GM19238 (cell line): ENCODE measurements at regions not wholly inside any gene's neighbourhood (a gene's known extent, or its start where the extent isn't known, plus 50 kb on each side); places are given as distances from the start of the nearest gene placed in this dataset.

Source experiments
- DNase-seq: peaks from one replicate; pipeline ENCODE4 v3.0.0; 2011; ENCODE audit warnings: low spot score; ENCODE audit not compliant: insufficient read length

- no peak for DNase-seq
Measured at GRCh38 chr15:39326306-39326975, 254.4 kb upstream of the THBS1 start.

DNA sequence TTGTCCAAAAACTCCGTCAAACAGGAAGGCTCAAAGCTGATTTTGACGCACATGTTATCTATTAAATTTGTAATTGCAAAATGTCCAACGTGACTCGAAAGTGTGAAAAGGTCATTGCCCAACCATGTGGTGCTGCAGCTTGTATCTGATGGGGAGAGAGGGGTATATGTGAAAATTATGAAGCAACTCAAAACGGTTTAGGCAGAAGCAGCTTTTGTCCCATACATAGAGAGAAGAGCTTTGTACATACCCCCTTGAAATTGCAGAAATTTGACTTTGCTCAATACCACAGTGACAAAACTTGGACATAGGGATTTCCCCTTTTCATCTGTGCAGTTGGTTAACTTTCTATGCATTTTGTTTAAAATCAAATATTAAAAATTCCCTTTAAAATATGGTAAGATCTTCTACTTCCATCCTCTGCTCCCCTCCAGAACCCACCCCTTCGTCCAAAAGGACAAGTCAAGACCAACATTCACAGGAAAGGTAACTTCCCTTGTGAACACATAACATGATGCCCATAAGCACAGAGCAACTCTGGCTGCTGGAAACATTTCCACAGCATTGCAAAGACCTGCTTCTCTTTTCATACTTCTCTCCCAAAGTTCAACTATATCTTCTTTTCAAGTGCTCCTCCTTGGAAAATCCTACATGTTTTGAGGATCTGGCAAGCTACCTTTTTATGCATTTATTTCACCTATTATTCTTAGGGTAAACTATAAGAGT, 253.7 kb upstream of the THBS1 start:
- DNase-seq = no peak

GRCh38 chr15:39330061-39330460, 250.8 kb upstream of the THBS1 start:
- DNase-seq = no peak

DNA sequence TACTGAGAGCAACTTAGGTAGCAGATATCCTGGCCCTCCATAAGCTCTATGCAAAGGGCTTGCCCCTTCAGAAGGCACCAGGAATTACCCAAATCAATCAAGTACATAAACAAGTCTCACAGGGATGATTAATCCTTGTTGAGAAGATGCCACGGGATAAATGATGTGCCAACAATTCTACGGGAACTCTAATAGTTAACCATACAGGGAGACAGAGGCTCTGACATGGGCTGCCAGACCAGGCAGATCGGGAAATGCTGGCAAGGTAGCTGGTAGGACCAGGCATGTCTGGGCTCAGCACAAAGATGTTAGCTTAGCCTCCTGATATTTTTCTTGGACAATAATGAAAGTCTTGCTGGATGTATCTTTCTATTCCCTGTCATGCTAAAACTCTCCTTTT, 249.3 kb upstream of the THBS1 start:
- no peak for DNase-seq

DNA sequence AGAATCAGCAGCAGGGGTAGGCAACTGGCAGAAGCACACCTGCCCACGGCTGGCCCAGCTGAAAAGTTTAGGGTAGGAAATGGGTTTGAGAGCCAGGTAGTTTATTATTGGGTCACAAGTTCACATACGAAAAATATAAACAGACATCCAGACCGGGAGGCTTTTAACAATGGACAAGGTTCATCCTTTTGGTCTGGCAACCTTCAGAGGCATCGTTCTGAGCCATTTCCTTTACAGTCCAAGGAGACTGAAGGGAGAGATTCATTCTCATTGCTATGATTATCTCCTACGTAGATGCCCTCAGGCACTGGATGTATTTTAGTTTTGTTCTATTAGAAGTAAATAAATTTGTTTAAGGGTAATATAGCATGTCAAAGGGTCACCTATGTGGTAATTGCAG, 248.0 kb upstream of the THBS1 start:
- DNase-seq = no peak

DNA sequence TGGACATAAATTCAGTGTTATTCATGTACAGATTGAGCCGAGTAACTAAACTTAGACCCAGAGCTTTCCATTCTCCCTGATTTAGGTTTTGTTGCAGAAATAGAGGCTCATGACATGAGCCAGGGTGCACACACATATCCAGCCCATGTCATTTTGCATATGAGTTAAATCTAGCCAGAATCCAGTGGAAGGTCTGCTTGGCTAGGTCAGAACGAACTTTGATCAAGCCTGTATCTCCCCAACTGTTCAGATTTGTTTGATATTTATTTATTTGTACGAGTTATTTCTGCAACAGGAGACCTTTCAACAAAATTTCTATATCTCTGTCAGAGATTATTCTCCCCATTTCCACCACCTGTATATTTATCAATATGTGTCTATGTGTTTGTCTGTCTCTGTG, 247.5 kb upstream of the THBS1 start:
- DNase-seq = no peak

- DNase-seq = no peak
Measured at GRCh38 chr15:39333896-39334295, 247.0 kb upstream of the THBS1 start.

DNA sequence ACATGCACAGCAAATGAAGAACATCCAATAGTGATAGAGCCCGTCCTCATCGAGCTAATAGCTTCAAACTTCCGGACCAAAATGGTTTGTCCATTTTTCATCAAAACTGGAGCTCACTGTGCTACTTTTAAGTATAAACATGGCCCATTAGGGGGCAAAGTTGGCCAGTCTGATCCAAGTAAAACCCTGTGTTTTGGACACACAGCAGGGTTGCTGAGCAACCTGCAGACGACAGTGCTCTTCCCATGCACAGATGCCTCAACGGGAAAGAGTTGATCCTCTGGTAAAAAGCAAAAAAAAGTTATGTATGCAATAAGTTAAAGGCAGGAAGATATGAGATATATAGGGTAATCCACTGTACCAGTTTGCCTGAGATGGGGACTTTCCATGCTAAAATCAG, 244.0 kb upstream of the THBS1 start:
- no peak for DNase-seq

GRCh38 chr15:39338251-39338650, 242.6 kb upstream of the THBS1 start:
- DNase-seq = no peak

DNA sequence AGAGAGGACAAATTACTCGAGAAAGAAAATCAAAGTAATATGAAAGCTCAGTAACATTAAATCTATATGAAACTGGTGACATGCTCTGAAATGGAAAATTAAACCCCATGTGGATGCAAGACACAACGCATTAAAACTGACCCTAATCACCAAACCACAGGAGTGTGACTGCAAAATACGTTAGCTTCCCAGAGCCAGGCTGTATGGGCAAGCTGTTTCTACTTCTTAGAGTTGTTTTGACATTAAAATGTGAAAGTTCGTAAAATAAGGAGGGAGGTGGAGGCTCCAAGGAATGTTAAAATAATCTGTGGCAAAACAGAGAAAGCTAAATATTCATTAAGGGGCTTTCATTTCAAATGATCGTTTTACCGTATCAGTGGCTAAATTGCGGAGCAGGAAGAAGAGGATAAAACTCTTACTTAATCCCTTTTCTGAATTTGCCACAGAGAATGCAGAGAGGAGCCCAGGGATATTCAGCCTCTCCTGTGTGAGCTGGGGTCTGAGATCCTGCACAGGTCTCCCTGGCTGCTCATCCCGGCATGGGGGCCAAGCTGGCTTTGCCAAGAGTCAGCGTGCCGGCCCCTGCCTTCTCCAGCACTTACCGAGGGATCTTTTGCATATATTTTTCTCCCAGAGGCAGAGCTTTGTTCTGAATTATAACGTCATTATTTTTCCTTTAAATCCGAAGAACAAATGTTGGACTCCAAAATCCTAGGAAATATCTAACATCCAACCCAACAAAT, 239.8 kb upstream of the THBS1 start:
- DNase-seq = no peak

- DNase-seq = no peak
Measured at GRCh38 chr15:39344662-39345141, 236.2 kb upstream of the THBS1 start.

DNA sequence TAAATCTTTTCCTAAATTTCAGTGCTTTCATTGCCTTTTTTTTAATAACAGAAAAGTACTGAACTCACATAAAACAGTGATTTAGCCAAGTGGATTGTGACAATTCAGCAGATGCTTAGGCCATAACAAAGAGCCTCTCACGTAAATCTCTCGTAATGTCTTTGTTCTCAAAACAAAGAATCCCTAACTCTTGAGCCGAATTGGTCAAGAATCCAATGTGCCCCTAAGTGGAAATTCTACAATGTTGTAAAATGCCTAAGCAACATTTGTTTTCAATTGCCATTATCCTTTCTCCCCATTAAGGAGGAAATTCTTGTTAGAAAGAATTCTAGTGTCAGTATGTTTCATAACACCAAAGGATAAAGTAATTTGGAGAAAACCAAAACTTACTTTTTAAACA, 235.7 kb upstream of the THBS1 start:
- DNase-seq = no peak

- DNase-seq = no peak
Measured at GRCh38 chr15:39347453-39347852, 233.4 kb upstream of the THBS1 start.

DNA sequence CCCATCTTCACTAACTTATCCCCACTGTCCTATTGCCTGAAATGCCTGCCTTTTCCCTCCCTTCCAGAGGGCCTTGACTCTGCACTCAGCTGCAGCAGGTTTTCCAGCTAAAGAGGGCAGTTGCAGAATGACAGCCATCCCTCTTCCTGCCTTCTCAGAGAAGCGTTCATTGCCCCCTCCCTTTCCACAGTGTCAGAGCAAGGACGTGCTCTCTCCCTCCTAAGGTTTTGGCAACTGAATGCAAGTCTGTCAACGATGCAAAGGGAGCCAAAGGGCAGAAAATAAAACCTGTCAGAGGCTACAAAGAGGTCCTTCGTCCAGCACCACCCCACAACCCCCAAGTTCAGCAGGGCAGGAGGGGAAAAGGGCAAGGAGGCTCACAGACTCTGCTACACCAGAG, 230.1 kb upstream of the THBS1 start:
- no peak for DNase-seq

DNA sequence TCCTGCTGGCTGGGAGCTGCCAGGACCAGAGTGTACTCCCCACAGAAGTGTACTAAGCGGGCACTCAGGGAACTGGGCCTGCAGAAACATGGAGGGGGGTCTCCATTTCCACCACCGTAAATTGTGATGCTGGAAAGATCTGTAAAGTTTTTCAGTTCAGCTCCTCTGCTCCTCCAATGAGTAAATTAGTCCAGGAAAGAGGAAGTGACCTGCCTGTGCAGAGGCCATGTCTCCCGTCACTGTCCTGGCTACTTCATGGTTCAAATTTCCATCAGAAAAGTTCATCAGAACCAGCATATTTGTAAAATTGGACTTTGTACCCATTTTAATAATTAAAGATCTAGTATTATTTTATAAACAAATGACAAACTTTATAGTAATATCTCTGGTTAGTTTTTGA, 226.7 kb upstream of the THBS1 start:
- DNase-seq = no peak

DNA sequence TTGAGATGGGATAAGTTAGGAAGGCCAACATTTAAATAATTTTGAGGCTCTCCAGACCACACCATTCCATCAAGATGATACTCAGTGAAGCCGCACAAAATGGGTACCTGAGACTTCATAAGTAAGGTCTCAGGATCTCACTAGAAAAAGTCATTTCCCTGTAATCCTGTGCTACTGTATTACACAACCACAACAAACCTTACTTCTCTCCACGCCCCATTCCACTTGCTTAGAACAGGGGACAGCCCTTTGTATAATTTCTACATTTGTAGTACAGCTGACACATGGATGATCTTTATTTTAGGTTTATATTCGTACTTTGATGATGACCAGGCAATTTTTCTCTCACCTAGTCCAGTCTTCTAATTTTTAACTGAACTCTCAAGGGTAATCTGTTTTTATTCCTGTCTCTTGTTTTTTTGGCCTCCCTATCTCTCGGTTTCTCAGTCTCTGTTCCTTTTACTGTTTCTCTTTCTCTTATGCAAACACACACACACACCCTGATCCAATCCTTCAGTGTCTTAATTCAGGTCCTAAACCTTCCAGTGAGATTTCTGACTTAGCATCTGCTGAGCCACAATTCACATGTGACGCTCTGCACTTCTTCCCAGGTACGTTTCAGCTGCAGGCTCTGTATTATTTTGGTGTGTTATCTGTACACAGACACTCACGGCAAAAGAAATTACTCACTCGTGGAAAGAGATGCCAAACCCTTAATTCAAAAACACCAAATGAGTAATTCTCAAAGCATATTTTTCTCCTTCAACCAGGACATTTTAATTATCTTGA, 223.2 kb upstream of the THBS1 start:
- no peak for DNase-seq

DNA sequence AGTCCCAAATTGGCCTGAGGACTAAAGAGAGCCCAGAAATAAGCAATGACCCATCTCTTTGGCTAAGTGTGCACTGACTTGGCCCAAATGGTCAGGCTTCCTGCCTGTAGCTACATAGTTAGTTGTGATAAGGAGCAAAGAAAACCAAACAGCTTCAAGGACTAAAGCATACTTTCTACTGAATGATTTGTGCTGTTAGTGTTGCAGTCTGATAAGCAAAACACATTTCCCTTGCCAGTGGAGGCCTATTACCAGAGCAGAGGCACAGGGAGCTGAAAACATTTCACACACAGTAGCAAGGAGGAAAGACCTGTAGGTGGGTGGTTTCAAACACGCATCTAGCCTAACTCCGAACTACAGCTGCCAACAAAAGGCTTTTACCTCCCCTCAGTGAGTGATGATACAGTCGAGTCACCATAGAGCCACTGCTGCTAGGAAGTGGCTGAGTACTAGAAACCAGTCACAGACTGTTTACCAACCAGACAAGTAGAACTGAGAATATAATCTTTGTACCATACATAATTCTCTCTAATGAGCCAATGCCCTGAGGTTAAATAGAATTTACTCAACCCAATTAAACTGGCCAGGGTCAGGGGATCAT, 222.3 kb upstream of the THBS1 start:
- DNase-seq = no peak

DNA sequence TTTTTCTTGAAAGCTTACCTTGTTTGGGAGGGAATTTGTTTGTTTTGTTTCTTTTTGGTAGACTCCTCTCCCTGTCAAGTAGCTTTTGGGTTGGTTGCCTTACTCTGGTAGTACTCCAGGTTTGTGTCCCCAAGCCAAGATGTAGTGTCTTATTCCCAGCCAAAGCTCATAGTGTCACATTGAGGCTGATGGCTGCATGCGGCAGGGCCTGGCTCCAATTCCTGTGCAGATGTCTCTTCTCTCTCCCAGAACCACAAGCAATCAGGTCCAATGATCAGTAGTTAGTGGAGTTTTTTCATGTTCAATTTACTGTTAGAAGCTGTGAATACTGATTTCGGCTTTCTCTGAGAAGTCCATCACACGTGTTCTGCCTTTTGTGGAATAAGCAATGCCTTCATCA, 221.1 kb upstream of the THBS1 start:
- no peak for DNase-seq

DNA sequence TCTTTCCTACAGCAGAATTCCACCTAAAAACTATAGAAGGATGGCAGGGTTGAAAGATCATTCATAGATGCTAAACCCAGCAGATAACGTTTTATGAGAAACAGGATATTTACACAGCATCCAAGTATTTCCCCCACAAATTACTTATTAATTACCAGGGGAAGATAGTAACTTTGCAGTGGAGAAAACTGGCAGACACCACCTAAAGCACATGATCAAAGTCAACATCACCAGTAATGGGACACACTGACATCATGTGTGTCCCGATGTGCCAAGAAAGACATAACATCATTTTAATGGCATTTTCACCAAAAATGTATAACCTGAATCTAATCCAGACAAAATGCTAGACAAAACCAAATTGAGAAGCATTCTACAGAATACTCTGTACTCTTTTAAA, 220.4 kb upstream of the THBS1 start:
- DNase-seq = no peak

DNA sequence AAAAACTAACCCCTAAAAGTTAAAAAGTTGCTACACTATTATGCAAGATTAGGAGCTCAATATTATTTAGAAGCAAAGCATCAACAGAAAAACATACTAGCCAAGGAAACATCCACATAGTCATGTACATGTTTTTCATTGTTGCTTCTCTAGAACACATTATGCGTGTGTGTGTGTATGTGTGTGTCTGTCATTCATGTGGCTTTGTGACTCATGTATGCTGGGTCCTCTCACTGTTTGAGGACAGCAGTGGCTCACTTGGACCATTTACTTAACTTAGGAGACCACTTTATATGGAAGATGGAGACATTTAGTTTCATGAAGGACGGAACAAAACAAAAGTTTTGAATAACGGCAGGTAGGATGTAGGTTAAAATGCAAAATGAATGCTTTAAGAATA, 219.4 kb upstream of the THBS1 start:
- DNase-seq = no peak

DNA sequence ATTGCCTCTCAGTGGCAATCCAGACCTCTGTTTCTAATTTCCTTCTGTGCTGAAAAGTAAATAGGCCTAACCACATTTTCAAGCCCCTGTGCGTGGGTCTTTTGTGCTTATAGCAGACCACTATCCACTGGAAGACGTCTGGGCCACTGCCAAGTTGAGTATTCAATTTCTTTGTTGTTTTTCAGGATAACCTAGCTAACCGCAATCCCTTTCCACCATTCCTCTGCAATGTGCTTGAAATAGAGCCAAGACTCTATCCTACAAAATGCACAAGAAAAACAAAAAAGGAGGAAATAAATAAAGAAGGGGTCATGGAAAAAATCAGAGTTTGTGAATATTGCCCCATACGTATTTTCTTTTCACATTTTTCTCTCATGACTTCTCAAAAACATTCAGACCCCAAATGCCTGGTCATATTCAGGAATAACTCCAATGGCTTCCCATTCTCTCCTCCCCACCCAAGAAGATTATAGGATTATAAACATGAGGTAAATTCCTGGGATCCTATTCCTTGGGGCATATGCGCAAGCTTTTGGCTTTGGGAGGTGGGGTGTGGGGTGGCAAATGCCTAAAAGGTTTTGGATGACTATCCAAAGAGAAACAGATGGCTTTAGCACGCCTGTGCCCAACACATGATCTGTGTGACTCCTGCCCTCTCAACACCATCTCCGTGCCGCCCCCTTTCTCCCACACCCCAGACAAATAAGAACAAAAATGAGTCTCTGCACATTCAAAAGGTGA, 217.9 kb upstream of the THBS1 start:
- DNase-seq = no peak
